ENCODE measurements at regions not wholly inside any gene's neighbourhood (a gene's known extent, or its start where the extent isn't known, plus 50 kb on each side); places are given as distances from the start of the nearest gene placed in this dataset.
"Not testable (repeated sequence)": the region's sequence is repeated elsewhere in the genome, so short reads cannot be mapped to it uniquely, and the experiment has no call there.

DNA sequence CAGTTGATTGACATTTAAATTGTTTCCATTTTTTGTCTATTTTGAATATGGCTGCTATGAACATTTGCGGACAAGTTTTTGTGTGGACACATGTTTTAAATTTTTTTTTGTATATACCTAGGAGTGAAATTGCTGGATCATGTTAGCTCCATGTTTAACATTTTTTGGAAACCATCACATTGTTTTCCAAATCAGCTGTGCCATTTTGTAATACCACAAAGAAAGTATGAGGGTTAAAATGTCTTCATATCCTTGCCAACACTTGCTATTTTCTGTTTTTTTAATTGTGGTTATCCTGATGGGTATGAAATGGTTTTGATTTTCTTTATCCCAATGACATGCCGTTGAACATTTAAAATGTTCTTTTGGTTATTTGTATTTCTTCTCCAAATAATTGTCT is 52.1 kb downstream of the CARTPT start:
- peaks cover 6 to 11% (median 10%) of the 10 kb centered on the region in 5 donors for H3K27me3 Mint-ChIP-seq
- no peak for ATAC-seq
- no peak overlapping the region for H3K27ac Mint-ChIP-seq
- DNase-seq: no peak
- POLR2A ChIA-PET: no interaction called here
- no peak overlapping the region for H3K4me3 Mint-ChIP-seq
- H3K4me1 Mint-ChIP-seq: peaks cover 0 to 6% (median 3%) of the 10 kb centered on the region in 4 donors
- no peaks in the 10 kb centered on the region for H3K9me3 Mint-ChIP-seq
- H3K36me3 Mint-ChIP-seq: no peaks in the 10 kb centered on the region

DNA sequence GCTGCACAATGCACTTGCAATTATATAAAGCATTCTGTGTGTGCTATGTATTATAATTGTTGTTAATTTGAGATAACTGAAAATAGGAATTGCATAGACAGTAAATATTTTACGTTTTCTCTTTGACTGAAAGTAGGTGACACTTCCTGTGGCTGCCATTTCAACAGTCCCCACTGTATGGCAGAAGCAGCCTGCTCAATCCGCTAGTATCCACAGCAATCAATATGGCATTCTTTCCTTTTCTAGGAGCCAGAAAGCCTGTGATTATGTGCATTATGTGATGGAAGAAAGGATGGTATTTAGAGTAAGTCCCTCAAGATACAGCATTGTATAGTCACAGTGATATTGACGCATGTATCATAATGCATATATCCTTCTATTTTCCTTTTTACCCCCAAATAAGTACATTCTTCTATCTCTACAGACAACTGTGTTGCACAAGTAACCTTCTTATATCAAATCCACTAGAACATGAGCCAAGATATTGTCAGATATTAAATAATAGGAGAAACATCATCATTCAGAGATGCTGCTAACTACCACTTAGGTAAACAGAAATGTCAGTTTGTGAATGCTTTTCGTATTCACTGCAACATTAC is 59.7 kb downstream of the CARTPT start:
- Mint-ChIP-seq H3K27me3 (peaks cover 1 to 14% (median 7%) of the 10 kb centered on the region in 5 donors), H3K27ac (no peak overlapping the region), H3K9me3 (no peaks in the 10 kb centered on the region), H3K36me3 (no peaks in the 10 kb centered on the region), H3K4me3 (no peak overlapping the region), H3K4me1 (peaks cover 5 to 14% (median 13%) of the 10 kb centered on the region in 4 donors)
- no peak for ATAC-seq
- no peak for DNase-seq
- POLR2A ChIA-PET: no interaction called here

DNA sequence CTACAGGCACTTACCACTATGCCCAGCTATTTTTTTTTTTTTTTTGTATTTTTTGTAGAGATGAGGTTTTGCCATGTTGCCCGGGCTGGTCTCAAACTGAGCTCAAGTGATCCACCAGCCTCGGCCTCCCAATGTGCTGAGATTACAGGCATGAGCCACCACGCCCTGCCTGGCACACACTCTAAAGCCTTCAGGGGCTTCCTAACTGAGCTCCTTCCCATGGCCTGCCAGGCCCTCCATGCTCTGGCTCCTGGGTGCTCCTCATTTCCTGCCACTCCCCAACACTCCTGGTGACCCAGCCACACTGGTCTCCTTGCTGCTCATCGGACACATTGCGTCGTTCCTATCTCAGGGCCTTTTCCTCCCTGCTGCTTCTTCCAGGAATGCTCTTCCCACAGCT is 61.5 kb downstream of the CARTPT start:
- Mint-ChIP-seq H3K27ac (no peak overlapping the region), H3K4me1 (peaks cover 5 to 16% (median 14%) of the 10 kb centered on the region in 4 donors), H3K27me3 (peaks cover 0 to 9% (median 4%) of the 10 kb centered on the region in 5 donors), H3K36me3 (no peaks in the 10 kb centered on the region), H3K4me3 (no peak overlapping the region), H3K9me3 (no peaks in the 10 kb centered on the region)
- DNase-seq: no peak
- POLR2A ChIA-PET: interaction anchor here (0.7 kb wide), 1 partner anchor 543 kb away, joined by 6 read pairs; no protein-coding TSS in a partner anchor
- ATAC-seq: no peak

DNA sequence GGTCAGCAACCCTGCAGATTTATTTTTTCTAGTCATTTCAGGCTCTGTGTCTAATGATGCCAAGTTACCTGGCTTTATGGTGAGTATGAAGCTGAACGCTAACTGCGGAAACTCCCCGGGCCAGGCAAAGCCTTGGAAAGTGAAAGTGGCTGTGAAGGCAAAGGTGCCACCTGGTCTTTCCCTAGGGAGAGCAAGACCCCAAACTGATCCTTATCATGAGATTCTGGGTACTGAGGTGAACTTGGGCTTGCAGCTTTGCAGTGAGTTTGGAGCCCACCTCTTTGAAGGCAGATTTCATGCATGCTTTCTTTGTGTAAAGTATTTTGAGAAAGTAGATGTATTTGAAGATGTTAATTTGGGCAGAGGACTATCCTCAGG is 63.3 kb downstream of the CARTPT start:
- no peaks in the 10 kb centered on the region for H3K9me3 Mint-ChIP-seq
- peak overlapping the region in 6 of 10 donors; percentile 55 to 79 (median 62) for H3K4me3 Mint-ChIP-seq
- DNase-seq (no peak), ATAC-seq (no peak)
- no peaks in the 10 kb centered on the region for H3K36me3 Mint-ChIP-seq
- POLR2A ChIA-PET: no interaction called here
- H3K27me3 Mint-ChIP-seq: peaks cover 3 to 17% (median 9%) of the 10 kb centered on the region in 5 donors
- H3K27ac Mint-ChIP-seq: peak overlapping the region in 6 of 10 donors; percentile 17 to 83 (median 69)
- H3K4me1 Mint-ChIP-seq: peaks cover 5 to 16% (median 14%) of the 10 kb centered on the region in 4 donors

DNA sequence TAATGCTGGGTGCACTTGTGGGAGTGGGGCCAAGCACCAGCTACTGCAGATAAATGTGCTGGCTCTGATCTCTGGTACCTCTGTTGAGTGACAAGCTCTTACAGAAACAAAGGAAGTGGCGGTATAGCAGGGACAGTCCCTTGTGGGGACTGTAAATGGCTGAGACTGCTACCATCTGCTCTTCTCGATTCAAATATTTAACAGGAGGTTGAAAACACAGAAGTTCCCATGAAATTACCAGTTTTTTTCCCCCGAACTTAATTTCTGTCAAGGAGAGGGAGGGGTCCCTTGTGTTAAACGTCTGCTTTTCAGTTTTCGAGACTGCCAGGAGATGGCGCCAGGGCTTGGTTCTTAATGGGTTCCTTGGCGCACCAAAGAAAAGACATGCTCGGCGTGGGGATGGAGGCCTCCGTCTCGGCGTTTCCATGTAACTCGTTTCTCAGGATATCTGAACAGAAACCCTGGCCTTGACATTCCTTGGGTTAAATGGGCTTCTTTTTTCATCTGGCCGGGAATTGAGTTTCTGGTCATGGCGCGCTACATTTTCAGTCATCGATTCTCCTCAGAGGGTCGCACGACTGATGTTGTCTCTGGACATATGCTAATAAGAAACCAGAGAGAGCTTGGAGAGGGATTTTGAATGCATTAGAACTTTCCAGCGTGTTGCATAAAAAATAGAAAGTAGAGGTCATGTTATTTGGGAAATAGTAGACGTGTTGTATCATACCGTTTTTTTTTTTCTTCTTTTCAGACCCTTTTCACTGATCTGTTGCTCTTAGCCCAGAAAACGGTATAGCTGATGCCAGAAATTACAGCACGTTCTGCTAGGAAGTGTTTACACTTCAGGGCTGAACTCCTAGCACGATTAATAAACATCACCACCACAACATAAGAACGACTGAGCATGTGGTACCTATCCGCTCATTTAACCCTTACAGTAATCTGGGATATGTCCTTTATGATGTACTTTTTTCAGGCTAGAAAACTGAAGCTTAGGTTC is 64.0 kb downstream of the CARTPT start:
- POLR2A ChIA-PET: no interaction called here
- peaks cover 10 to 21% (median 16%) of the 10 kb centered on the region in 5 donors for H3K27me3 Mint-ChIP-seq
- ATAC-seq (peak; percentile 94 to 95), DNase-seq (peak in 5 of 10 donors; percentile 2 to 29 (median 13))
- peak overlapping the region; percentile 49 to 79 (median 61) for H3K4me3 Mint-ChIP-seq
- H3K36me3 Mint-ChIP-seq: no peaks in the 10 kb centered on the region
- no peaks in the 10 kb centered on the region for H3K9me3 Mint-ChIP-seq
- H3K4me1 Mint-ChIP-seq: peaks cover 5 to 16% (median 14%) of the 10 kb centered on the region in 4 donors
- H3K27ac Mint-ChIP-seq: peak overlapping the region in 8 of 10 donors; percentile 17 to 83 (median 60)

DNA sequence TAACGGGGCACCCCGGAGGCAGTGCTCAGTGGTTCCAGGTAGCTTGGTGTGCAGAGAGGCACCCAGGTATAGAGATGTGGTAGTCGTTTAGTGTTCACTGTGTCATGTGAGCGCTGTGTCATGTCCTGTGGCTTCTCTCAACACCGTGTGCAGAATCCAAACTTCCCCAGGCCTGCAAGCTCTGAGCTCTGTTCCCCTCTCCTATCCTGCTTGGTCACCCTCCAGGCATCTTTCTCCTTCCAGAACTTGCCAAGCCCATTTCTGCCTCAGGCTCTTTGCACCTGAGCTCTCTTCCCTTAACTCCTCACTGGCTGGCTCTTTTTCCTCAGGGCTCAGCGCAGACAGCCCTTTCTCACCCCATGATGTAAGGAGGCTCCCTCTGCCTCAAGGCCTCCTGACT is 64.8 kb downstream of the CARTPT start:
- ATAC-seq (no peak), DNase-seq (no peak)
- POLR2A ChIA-PET: no interaction called here
- H3K36me3 Mint-ChIP-seq: peaks cover 0 to 3% (median 2%) of the 10 kb centered on the region in 3 donors
- H3K27me3 Mint-ChIP-seq: peaks cover 15 to 24% (median 20%) of the 10 kb centered on the region in 5 donors
- H3K4me1 Mint-ChIP-seq: peaks cover 6 to 16% (median 14%) of the 10 kb centered on the region in 4 donors
- peaks cover 0 to 3% (median 2%) of the 10 kb centered on the region in 9 donors for H3K9me3 Mint-ChIP-seq
- H3K4me3 Mint-ChIP-seq: peak overlapping the region in 1 of 10 donors; percentile 6
- H3K27ac Mint-ChIP-seq: peak overlapping the region in 2 of 10 donors; percentile 4 to 45

DNA sequence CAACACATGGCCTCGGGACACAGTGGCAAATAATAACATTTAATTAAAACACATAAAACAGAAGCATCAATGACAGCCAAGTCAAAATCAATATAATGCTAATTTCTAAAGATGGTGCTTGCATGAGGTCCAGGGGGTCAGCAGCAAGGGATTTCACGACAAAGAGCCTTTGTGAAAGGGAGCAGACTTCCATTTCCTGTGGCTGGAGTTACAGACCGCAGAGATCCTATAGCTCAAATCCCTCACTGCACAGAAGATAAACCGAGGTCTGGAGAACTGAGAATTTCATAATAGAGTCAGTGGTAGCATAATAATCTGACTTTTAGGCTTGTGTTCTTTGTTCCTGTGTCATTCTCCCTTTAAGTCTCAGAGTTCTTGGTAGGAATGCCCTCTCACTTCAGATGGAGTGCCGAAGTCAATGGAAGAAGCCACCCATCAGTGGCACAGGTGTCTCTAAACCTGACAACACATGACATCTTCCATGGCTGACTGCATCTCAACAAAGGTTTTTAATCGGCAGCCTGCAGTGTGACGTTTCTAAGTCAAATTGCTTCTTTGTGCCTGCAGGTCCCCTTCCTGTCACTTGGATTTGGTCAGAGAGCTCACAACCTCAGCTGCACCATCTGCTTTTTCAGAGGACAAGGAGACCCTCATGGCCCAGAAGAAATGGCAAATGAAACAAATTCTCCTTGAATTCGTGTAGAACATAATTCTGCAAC is 67.4 kb downstream of the CARTPT start:
- no peak overlapping the region for H3K4me3 Mint-ChIP-seq
- POLR2A ChIA-PET: no interaction called here
- ATAC-seq: no peak
- DNase-seq: no peak
- peaks cover 0 to 21% (median 10%) of the 10 kb centered on the region in 9 donors for H3K9me3 Mint-ChIP-seq
- H3K27ac Mint-ChIP-seq: no peak overlapping the region
- H3K4me1 Mint-ChIP-seq: peaks cover 7 to 16% (median 14%) of the 10 kb centered on the region in 4 donors
- H3K27me3 Mint-ChIP-seq: peaks cover 16 to 32% (median 23%) of the 10 kb centered on the region in 5 donors
- H3K36me3 Mint-ChIP-seq: peaks cover 0 to 13% (median 3%) of the 10 kb centered on the region in 3 donors

DNA sequence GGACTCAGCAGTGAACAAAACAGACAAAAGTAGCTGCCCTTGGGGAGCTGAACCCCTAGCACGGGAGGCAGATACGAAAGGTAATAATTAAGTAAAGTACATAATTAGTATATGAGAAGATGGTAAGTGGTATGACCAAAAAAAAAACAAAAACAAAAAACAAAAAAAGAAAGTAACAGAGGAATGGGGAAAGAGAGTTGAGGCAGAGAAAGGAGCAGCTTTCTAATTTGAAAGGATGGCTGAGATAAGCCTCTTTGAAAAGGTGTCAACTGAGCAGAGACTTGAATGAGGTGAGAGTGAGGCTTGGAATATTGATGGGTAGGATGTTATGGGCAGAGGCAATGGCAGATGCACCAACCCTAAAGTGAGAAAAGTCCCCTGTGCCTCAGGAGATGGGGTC is 69.7 kb downstream of the CARTPT start:
- POLR2A ChIA-PET: no interaction called here
- H3K36me3 Mint-ChIP-seq: peaks cover 0 to 21% (median 4%) of the 10 kb centered on the region in 3 donors
- H3K27ac Mint-ChIP-seq: peak overlapping the region in 2 of 10 donors; percentile 1 to 48
- no peak overlapping the region for H3K4me3 Mint-ChIP-seq
- DNase-seq: no peak
- no peak for ATAC-seq
- H3K4me1 Mint-ChIP-seq: peaks cover 0 to 3% (median 1%) of the 10 kb centered on the region in 4 donors
- peaks cover 0 to 34% (median 21%) of the 10 kb centered on the region in 9 donors for H3K9me3 Mint-ChIP-seq
- peaks cover 17 to 32% (median 23%) of the 10 kb centered on the region in 5 donors for H3K27me3 Mint-ChIP-seq

DNA sequence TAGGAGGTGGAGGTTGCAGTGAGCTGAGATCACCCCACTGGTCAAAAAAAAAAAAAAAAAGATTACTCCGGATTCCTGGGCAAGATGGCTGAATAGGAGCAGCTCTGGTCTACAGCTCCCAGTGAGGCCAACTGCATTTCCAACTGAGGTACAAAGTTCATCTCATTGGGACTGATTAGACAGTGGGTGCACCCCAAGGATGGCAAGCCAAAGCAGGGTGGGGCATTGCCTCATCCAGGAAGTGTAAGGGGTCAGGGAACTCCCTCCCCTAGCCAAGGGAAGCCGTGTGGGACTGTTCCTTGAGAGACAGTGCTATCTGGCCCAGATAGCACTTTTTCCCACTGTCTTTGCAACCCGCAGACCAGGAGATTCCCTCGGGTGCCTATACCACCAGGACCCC is 70.7 kb downstream of the CARTPT start:
- H3K4me1 Mint-ChIP-seq: peaks cover 0 to 2% (median 0%) of the 10 kb centered on the region in 4 donors
- DNase-seq (no peak), ATAC-seq (no peak)
- no peak overlapping the region for H3K27ac Mint-ChIP-seq
- H3K36me3 Mint-ChIP-seq: peaks cover 0 to 21% (median 4%) of the 10 kb centered on the region in 3 donors
- POLR2A ChIA-PET: no interaction called here
- peaks cover 17 to 32% (median 23%) of the 10 kb centered on the region in 5 donors for H3K27me3 Mint-ChIP-seq
- peaks cover 0 to 39% (median 23%) of the 10 kb centered on the region in 9 donors for H3K9me3 Mint-ChIP-seq
- no peak overlapping the region for H3K4me3 Mint-ChIP-seq

DNA sequence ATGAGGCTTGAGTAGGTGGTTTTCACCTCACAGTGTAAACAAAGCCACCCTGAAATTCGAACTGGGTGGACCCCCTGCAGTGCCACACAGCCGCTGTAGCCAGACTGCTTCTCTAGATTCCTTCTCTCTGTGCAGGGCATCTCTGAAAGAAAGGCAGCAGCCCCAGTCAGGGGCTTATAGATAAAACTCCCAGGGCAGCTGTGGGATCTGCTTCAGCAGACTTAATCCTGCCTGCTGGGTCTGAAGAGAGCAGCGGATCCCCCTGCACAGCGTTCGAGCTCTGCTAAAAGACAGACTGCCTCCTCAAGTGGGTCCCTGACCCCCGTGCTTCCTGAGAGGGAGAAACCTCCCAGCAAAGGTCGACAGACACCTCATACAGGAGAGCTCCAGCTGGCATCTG is 71.4 kb downstream of the CARTPT start:
- Mint-ChIP-seq H3K27me3 (peaks cover 17 to 32% (median 23%) of the 10 kb centered on the region in 5 donors), H3K4me1 (peaks cover 0 to 2% (median 0%) of the 10 kb centered on the region in 4 donors), H3K36me3 (peaks cover 0 to 21% (median 4%) of the 10 kb centered on the region in 3 donors), H3K9me3 (peaks cover 0 to 46% (median 30%) of the 10 kb centered on the region in 9 donors), H3K27ac (no peak overlapping the region), H3K4me3 (no peak overlapping the region)
- no peak for DNase-seq
- POLR2A ChIA-PET: no interaction called here
- ATAC-seq: no peak

DNA sequence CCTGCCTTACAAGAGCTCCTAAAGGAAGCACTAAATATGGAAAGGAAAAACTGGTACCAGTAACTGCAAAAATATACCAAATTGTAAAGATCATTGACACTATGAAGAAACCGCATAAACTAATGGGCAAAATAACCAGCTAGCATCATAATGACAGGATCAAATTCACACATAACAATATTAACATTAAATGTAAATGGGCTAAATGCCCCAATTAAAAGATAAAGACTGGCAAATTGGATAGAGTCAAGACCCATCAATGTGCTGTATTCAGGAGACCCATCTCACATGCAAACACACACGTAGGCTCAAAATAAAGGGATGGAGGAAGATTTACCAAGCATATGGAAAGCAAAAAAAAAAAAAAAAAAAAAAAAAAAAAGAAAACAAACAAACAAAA is 73.0 kb downstream of the CARTPT start:
- POLR2A ChIA-PET, DNase-seq, ATAC-seq, H3K4me1 Mint-ChIP-seq, H3K4me3 Mint-ChIP-seq, H3K27ac Mint-ChIP-seq: not testable (repeated sequence)
- H3K9me3 Mint-ChIP-seq: peaks cover 0 to 51% (median 30%) of the 10 kb centered on the region in 9 donors
- H3K27me3 Mint-ChIP-seq: peaks cover 14 to 27% (median 17%) of the 10 kb centered on the region in 5 donors
- peaks cover 0 to 21% (median 4%) of the 10 kb centered on the region in 3 donors for H3K36me3 Mint-ChIP-seq

DNA sequence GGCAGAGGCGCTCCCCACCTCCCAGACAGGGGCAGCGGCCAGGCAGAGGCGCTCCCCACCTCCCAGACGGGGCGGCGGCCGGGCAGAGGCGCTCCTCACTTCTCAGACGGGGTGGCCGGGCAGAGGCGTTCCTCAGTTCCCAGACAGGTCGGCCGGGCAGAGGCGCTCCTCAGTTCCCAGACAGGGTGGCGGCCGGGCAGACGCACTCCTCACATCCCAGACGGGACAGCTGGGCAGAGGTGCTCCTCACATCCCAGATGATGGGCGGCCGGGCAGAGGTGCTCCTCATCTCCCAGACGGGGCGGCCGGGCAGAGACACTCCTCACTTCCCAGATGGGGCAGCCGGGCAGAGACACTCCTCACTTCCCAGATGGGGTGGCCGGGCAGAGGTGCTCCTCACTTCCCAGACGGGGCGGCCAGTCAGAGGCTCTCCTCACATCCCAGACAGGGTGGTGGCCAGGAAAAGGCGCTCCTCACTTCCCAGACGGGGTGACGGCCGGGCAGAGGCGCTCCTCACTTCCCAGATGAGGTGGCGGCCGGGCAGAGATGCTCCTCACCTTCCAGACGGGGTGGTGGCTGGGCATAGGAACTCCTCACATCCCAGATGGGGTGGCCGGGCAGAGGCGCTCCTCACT is 75.1 kb downstream of the CARTPT start:
- H3K4me3 Mint-ChIP-seq: no peak overlapping the region
- H3K27me3 Mint-ChIP-seq: peaks cover 3 to 26% (median 9%) of the 10 kb centered on the region in 5 donors
- H3K4me1 Mint-ChIP-seq: no peaks in the 10 kb centered on the region
- no peak overlapping the region for H3K27ac Mint-ChIP-seq
- H3K9me3 Mint-ChIP-seq: peaks cover 0 to 60% (median 39%) of the 10 kb centered on the region in 9 donors
- peaks cover 0 to 26% (median 2%) of the 10 kb centered on the region in 3 donors for H3K36me3 Mint-ChIP-seq
- DNase-seq: no peak
- ATAC-seq: no peak
- POLR2A ChIA-PET: no interaction called here

Data from naive thymus-derived CD8-positive, alpha-beta T cell (primary cell).